ENCODE measurements at regions not wholly inside any gene's neighbourhood (a gene's known extent, or its start where the extent isn't known, plus 50 kb on each side); places are given as distances from the start of the nearest gene placed in this dataset.

DNA sequence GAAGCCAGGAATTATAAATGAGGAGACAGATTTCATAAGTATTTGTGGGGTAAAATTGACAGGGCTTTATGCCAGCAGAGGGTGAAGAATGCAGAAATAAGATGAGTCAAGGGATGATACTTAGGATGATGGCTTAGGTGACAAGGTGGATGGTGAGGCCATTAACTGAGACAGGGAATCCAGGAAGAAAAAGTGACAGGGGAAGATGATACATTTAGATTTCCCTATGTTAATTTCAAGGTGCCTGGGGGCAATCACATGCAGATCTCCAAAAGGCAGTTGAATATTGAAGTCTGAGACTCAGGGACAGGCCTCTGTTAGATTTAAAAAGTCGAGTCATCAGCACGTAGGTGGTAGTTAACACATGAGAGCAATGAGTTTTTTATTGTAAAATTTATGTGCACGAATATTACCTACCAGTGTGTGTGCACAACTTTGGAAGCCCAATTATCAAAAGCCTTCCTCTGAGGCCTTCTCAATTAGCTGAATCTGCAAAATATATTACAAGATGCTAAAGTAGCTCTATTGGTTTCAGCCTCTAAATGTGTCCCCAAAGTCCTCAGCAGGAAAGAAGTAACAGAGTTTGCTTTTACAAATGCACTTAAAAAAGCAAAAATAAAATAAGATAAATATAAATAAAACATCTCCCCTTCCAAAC lies 67.9 kb upstream of the CHL1 start:
- FAIRE-seq (no peak), DNase-seq (ENCODE audit: insufficient read length, low spot score) (no peak)

- DNase-seq (ENCODE audit: insufficient read length, low spot score): no peak
- no peak for FAIRE-seq
These were observed 65.2 kb upstream of the CHL1 start for GRCh38 chr3:131151-131888.

DNA sequence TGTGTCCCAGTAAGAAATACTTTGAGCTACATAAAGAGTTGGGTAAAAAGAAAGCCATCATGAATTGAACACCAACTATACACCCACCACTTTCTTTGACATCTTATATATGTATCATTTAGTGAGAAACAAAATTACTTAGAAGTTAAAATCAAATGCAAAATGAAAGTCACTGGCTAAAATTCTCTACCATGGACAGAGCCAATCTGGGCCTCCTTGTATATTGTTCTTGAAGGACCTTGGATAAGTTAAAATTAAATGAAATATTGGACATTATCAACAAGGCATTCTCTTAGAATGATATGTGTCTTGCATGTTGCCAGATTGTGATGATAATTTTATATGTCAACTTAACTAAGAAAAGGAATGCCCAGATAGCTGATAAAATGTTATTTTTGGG lies 64.2 kb upstream of the CHL1 start:
- DNase-seq (ENCODE audit: insufficient read length, low spot score) (no peak), FAIRE-seq (no peak)

GRCh38 chr3:132904-133303 lies 63.7 kb upstream of the CHL1 start:
- DNase-seq (ENCODE audit: insufficient read length, low spot score) (no peak), FAIRE-seq (no peak)

DNA sequence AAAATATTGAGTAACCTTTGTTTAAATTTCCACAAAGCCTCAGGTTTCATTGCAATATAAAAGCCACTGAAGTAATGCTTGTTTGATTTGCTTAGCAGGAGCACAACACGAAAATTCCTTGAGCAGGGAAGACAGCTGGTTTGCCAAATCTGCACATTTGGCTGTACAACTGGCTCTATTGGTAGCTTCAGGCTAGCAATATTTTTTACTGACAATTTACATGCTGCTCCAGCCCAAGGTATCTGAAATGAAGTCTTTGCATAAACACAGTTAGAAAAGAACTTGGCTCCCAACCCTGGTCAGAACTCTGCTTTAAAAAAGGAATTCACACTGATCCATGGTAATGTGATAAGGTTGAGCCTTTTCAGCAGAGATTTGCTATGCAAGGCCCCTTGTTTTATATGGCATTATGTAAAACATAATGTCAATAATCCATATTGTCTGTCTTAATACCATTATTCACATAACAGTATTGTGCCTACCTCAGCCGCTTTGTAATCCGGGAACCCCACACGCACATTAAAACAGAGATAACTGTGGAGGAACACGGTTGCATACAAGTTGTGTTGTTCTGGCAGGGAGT lies 55.7 kb upstream of the CHL1 start:
- FAIRE-seq (no peak), DNase-seq (ENCODE audit: insufficient read length, low spot score) (no peak)

Measured in HTR-8/SVneo (cell line).